Activated T-cell treated with anti-CD3 and anti-CD28 coated beads for 1 hour (primary cell): ENCODE measurements at regions not wholly inside any gene's neighbourhood (a gene's known extent, or its start where the extent isn't known, plus 50 kb on each side); places are given as distances from the start of the nearest gene placed in this dataset.

ENCODE experiments used
- DNase-seq: peaks from one replicate; pipeline ENCODE4 v3.0.0-alpha.2; 2020; ENCODE audit warnings: low read depth

DNA sequence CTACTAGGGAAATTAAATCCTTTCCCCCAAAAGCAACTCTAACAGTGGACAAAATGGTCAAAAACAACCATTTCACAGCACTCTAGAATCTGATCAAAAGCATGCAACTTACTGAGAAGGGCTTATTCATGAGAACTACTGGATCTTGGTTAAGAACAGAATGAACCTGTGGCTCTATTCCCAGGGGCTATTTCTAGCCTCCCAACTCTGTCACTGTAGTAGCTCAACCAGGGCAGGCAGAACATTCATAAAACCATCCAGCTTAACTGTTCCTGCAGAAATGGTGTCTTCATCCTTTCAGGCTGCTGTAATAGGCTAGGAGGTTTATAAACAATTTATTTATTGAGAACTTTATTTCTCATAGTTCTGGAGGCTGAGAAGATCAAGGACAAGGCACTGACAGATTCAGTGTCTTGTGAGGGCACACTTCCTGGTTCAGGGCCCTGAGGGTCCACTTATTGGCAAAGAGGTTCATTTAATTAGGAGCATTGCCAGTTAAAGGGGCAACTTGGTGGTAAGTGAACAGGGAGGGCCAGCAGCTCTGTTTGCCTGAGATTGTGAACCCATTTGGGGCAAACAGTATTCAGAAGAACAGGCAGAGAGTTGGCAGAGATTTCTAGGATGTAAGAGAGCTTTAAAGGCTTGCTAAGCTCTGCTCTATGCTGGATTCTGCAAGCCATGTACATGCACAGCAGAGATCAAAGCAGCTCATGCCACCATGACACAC, 238.5 kb upstream of the FBXL7 start:
- DNase-seq = no peak

- DNase-seq = no peak
Measured at GRCh38 chr5:15260356-15261268, 239.4 kb upstream of the FBXL7 start.

- no peak for DNase-seq
Measured at GRCh38 chr5:15256485-15256884, 243.5 kb upstream of the FBXL7 start.

DNA sequence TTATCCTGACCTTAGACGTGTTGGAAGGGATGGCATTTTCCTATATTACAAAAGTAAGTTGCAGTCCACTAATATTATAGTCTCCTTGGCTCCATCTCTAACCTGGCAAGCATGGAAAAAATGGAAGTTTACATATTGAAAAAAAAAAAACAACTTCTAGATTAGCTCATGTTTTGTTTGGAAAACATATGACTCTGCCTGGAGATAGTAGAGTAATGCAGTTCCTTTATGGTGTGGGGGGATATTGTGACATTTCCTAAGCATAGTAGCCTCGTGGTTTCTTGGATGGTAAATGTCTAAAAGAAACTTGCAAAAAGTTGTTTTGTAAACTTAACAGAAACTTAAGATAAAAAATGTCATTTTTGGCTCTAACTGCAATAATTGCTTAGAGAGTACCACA, 244.4 kb upstream of the FBXL7 start:
- DNase-seq = no peak

DNA sequence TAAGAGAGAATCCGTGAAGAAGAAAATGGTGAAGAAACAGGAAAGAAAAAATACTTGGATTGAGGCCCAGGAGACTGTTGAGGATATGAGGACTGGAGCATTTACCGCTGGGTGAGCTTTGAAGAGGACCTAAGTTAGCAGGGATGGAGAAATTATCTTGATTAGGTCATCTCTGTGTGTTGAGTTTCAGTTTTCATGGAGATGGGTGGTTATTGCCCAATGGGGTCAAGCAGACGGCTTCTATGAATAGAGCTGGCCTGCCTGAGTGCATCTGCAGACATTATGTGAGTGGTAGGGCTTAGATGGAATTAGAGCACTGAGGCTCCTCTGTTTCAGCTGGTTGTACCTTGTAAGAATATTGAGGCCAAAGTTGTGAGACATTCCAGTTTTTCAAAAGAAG, 245.4 kb upstream of the FBXL7 start:
- DNase-seq = no peak

DNA sequence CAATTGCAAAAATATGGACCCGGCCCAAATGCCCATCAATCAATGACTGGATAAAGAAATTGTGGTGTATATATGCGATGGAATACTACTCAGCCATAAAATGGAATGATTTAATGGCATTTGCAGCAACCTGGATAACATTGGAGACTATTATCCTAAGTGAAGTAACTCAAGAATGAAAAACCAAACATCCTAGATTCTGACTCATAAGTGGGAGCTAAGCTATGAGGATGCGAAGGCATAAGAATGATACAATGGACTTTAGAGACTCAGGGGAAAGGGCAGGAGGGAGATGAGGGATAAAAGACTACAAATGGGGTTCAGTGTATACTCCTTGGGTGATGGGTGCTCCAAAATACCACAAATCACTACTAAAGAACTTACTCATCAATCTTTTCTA, 247.6 kb upstream of the FBXL7 start:
- DNase-seq = no peak

GRCh38 chr5:15249152-15249551, 250.8 kb upstream of the FBXL7 start:
- DNase-seq = no peak

- no peak for DNase-seq
Measured at GRCh38 chr5:15248731-15249130, 251.2 kb upstream of the FBXL7 start.

DNA sequence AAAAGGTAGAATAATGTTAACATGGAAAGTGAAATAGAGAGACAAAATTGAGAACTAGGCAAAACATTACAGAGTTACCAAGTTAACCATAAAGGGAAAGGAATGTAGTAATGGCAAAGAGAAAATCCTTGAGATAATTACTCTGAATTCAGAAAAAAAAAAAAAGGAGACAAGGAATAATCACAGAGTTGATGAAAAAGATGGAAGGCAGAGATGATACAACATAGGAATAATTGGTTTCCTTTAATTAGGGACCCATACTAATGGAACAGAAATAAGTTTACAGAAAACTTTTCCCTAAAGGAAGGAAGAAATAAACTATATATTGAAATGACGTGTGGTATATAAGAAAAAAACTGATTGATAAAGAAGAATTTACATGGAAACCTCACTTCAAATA, 254.1 kb upstream of the FBXL7 start:
- no peak for DNase-seq

GRCh38 chr5:15243301-15244020, 256.5 kb upstream of the FBXL7 start:
- no peak for DNase-seq

DNA sequence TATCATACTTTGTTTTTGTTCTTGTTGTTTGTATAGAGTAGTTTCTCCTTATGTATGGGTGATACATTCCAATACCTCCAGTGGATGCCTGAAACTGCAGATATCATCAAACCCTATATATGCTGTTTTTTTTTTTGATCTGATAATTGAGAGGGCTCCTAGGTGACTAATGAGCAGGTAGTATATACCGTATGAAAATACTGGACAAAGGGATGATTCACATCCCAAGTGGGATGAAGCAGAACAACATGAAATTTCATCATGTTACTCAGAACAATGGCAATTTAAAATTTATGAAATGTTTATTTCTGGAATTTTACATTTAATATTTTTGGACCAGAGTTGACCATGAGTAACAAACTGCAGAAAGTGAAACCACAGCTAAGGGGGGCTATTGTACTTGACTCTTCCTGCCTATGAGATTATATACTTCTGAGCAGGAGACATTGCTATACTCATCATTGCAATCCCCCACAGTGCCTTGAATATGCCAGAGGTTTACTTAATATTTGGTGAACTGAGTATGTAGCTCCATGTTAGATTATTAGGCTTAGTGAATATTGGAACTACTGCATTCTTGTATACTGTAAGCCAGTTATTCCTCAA, 258.7 kb upstream of the FBXL7 start:
- no peak for DNase-seq

DNA sequence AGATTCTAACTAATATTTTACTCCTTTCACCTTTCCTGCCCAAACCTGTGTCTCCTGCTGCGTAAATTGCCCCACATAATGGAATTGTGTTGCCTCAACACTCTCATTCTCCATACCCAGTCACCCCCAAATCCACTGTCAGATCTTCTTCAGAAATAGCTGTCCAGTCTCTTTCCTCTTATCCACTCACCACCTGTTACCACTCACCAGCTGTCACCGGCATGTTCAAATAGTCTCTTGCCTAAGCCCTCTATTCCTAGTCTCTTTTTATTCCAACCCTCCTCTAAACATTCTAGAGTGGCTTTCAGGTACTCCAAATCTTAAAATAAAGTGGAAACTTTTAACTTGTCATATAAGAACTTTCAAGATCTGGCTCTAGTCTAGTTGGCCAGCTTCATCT, 262.0 kb upstream of the FBXL7 start:
- DNase-seq = no peak

DNA sequence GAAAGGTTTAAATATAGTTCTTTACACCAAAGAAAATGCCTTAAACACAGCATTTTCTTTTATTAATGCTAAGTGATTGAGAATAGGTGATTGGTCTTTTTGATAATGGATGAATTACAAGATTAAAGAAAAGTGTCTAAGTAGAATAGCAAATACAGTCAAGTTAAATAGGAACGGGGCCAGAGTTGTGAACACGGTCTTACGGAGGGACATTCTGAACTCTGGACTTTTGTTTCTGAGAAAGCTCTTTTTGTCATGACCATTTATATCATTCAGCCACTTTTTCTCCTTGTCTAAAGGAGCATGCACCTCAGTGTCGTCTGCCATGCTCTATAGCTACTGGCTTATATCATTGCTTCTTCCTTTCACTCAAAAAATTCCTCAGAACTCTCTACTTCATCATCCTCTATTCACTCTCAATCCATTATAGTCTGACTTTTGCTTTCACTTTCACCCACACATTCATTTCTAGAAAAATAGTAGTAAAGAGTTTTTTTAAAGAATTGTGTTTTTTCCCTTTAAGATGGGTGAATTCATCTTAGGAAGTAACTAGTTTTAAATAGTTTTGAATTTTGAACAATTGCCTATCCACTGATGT, 263.0 kb upstream of the FBXL7 start:
- no peak for DNase-seq

DNA sequence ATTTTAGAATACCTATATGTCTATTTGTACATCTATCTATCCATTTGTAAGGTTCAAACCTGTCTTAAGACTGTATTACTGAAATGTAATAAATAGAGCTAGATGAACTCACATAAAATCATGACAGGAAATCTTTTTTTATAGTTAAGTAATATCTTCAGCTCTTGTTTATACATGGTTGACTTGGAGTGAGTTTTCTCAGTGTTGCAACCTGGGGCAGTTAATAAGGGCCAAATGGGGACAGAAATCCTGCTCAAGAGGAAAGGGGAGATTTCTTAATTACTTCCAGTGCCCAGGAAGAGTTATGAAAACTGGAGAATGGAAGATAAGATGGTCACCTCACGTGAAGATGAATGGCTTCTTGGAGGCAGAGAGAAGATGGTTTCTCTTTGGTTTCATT, 265.1 kb upstream of the FBXL7 start:
- no peak for DNase-seq

GRCh38 chr5:15234366-15234765, 265.6 kb upstream of the FBXL7 start:
- no peak for DNase-seq

GRCh38 chr5:15233566-15233965, 266.4 kb upstream of the FBXL7 start:
- DNase-seq = no peak

GRCh38 chr5:15222156-15222555, 277.8 kb upstream of the FBXL7 start:
- DNase-seq = no peak

GRCh38 chr5:15220642-15221173, 279.3 kb upstream of the FBXL7 start:
- DNase-seq = no peak

DNA sequence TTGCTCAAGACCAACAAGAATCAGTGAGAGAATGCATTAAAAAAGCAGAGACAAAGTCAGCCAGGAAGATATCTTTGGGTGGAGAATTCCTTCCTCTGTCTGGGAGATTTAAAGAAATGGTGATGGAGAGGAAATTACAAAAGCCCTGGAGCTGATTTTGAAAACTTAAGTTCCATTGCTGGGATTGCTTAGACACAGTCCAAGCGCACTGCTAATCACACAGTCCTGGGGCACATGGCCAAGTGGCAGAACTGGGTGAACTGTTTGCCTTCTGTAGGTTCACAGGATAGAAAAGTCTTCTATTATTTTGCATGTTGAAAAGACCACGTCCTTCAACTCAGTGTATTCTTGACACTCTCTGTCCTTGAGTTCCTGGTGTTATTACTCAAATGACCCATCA, 284.9 kb upstream of the FBXL7 start:
- no peak for DNase-seq

GRCh38 chr5:15214010-15214409, 286.0 kb upstream of the FBXL7 start:
- no peak for DNase-seq

DNA sequence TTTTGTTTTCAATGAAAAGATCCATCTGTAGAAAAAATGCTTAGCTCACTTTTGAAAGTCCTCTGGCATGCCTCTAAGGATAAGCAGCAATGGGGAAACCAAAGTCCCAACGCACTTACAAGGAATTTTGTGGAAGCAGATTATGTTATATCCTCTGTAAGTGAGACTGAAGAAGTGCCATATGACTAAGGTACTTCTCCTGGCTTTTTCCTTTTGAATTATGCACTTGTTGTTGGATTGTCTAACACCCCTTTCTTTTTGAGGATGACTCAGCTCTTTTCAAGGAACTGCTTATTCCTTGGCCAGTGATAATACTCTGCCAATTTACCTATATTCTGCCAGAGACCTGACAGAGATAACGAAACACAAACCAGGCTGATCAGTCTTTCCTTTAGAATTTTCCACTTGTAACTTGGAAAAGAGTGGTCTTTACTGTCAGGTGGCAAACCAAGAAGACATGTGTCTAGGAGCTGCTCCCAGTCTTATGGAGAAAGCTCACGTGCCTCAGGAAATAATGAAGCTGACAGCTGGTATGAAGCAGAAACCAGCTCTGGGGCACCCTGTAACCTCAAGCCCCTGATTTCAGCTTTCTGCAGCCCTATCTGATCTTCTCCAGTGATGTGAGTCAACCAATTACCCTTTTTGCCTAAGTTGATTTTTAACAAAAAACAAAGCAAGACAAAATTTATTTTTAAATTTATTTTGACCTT, 290.8 kb upstream of the FBXL7 start:
- no peak for DNase-seq
